Uterus (tissue), 2 donors: ENCODE measurements at regions not wholly inside any gene's neighbourhood (a gene's known extent, or its start where the extent isn't known, plus 50 kb on each side); places are given as distances from the start of the nearest gene placed in this dataset.

Experiments
- CTCF ChIP-seq, 4 experiments: fragments of 200-600 bp in 2 of 4; fragments of 450-650 bp in 2 of 4; sonication (generic) in 2 of 4; IDR thresholded peaks; one replicate each; pipeline ENCODE4 v1.5.1; 2016 to 2019; ENCODE audit warnings: antibody characterized with exemption in 4 of 4, mild to moderate bottlenecking in 2 of 4, moderate library complexity in 1 of 4
- POLR2A ChIP-seq, 2 donors: fragments of 450-650 bp; IDR thresholded peaks; one replicate each; pipeline ENCODE4 v1.6.1; 2016; ENCODE audit warnings: antibody characterized with exemption in 2 of 2, mild to moderate bottlenecking in 1 of 2, moderate library complexity in 1 of 2

- TF ChIP-seq POLR2A (IDR thresholded peaks at IDR 0.05) = no peak
- no peak for TF ChIP-seq CTCF (IDR thresholded peaks at IDR 0.05)
Observed at GRCh38 chr2:160616149-160616548, 122.5 kb upstream of the RBMS1 start.
